Effector memory CD4-positive, alpha-beta T cell (primary cell): ENCODE measurements at regions not wholly inside any gene's neighbourhood (a gene's known extent, or its start where the extent isn't known, plus 50 kb on each side); places are given as distances from the start of the nearest gene placed in this dataset.

Experiments used
- DNase-seq, 3 donors: peaks; one replicate each; pipeline ENCODE4 v3.0.0-alpha.2; 2020
- H3K27ac ChIP-seq: 2 replicates; pipeline ENCODE4 v1.7.0; 2013; ENCODE audit warnings: mild to moderate bottlenecking, low read length, moderate library complexity; ENCODE audit not compliant: insufficient read depth, poor library complexity, severe bottlenecking
- H3K27me3 ChIP-seq: replicated peaks from 2 replicates; pipeline ENCODE4 v1.7.0; 2013; ENCODE audit warnings: mild to moderate bottlenecking, low read length; ENCODE audit not compliant: insufficient read depth, control insufficient read depth, poor library complexity, severe bottlenecking
- H3K36me3 ChIP-seq: 2 replicates; pipeline ENCODE4 v1.7.0; 2013; ENCODE audit warnings: mild to moderate bottlenecking, low read length, moderate library complexity; ENCODE audit not compliant: control insufficient read depth, insufficient read depth
- H3K4me1 ChIP-seq: 2 replicates; pipeline ENCODE4 v1.7.0; 2013; ENCODE audit warnings: low read length, mild to moderate bottlenecking; ENCODE audit not compliant: control insufficient read depth, insufficient read depth, poor library complexity, severe bottlenecking
- H3K4me3 ChIP-seq: 2 replicates; pipeline ENCODE4 v1.7.0; 2013; ENCODE audit warnings: low read length, low read depth, mild to moderate bottlenecking; ENCODE audit not compliant: insufficient read depth, poor library complexity, severe bottlenecking
- H3K9me3 ChIP-seq: 2 replicates; pipeline ENCODE4 v1.7.0; 2013; ENCODE audit warnings: mild to moderate bottlenecking, low read length, moderate library complexity; ENCODE audit not compliant: control insufficient read depth

DNA sequence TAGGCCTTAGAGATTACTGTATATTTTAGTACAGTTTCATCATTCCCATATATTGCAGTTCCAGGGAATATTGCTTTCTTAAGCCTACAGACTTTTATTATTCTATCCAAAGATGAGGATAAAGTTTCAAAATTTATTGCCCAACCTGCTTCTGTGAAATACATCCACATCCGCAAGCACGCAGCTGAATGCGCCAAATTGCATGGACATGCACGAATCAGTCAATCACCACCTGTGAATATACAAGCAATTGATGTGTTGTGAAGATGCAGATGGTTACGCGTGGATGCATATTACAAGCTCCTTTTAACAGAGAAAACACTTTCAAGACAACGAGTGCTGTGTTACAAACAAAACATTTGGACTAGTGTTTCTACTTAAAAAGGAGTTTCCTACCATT, 577.8 kb upstream of the PLXNA2 start:
- H3K4me3 ChIP-seq: no peak overlapping the region
- H3K4me1 ChIP-seq: no peaks in the 10 kb centered on the region
- DNase-seq: no peak
- H3K9me3 ChIP-seq: no peaks in the 10 kb centered on the region
- H3K27ac ChIP-seq: no peak overlapping the region
- no peaks in the 10 kb centered on the region for H3K36me3 ChIP-seq
- no peaks in the 10 kb centered on the region for H3K27me3 ChIP-seq

DNA sequence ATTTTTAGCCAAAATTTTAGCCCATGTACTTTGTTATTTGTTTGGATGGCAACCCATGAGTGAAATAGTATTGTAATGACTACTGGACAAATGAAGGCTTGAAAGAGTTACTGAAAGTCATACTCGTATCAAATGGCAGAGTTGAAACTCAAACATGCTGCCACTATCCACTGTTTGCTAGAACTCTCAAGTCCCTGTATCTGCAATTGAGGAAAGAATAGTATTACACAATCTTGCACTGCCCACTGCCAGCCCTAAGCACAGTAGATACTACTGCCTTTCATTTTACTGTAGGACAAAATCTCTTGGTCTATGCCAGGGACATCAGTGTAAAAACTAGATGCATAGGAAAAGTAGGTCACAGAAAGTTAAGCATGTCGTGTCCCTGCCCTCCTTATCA, 581.1 kb upstream of the PLXNA2 start:
- H3K9me3 ChIP-seq: no peaks in the 10 kb centered on the region
- H3K27ac ChIP-seq: no peak overlapping the region
- H3K4me3 ChIP-seq: no peak overlapping the region
- no peak for DNase-seq
- no peaks in the 10 kb centered on the region for H3K27me3 ChIP-seq
- no peaks in the 10 kb centered on the region for H3K4me1 ChIP-seq
- H3K36me3 ChIP-seq: no peaks in the 10 kb centered on the region

DNA sequence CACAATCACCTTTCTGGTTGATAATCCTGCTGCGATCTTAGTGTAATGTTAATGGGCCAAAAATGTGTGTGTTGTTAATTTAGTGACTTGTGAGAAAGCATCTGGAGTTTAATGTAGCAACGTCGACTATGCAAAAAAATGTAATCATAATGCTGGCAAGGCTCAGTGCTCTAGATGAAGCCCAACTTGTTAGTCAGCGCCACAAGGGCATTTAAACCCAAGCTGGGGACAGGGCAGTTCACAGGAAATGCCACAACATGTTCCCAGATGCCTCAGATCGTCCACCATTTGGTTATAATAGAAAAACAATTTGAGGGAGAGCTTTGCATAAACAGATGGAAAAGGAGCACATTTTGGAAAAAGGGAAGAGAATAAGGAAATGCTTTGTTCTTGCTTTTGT, 585.4 kb upstream of the PLXNA2 start:
- Histone ChIP-seq H3K36me3 (no peaks in the 10 kb centered on the region), H3K4me3 (no peak overlapping the region), H3K27me3 (no peaks in the 10 kb centered on the region), H3K4me1 (no peaks in the 10 kb centered on the region), H3K27ac (no peak overlapping the region), H3K9me3 (no peaks in the 10 kb centered on the region)
- no peak for DNase-seq

DNA sequence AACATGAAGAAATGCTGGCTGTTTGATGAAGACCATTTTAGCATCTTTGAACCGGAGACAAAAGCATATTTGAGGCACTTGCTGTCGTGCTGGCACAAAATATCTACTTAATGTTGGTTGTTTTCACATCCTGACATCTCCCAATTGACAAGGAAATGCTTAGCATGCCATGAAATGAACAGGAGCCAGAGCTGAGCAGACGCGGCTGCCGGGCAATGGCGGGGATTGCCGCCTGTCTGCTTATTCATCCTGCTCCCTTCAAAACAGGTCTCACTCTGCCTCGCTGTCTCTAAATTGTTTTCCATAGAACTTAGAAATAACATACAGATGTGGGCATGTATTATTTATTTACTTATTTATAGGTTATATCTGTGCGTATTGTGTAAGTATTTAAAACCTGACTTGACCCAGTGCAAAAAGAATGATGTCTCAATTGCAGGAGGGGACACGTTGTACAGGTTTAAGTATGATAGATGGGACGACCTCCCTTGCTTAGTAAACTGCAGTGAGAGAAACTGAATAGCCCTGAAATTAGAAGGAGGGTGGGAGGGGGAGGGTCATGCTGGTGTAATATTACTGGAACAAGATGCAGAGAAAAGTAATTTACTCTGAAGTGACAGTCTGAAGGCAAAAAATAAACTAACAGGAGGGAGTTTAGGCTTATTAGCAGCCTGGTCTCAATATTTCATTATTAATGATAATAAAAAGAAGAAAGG, 590.4 kb upstream of the PLXNA2 start:
- no peak for DNase-seq
- Histone ChIP-seq H3K27me3 (no peaks in the 10 kb centered on the region), H3K27ac (no peak overlapping the region), H3K4me3 (no peak overlapping the region), H3K4me1 (no peaks in the 10 kb centered on the region), H3K36me3 (no peaks in the 10 kb centered on the region), H3K9me3 (no peaks in the 10 kb centered on the region)

DNA sequence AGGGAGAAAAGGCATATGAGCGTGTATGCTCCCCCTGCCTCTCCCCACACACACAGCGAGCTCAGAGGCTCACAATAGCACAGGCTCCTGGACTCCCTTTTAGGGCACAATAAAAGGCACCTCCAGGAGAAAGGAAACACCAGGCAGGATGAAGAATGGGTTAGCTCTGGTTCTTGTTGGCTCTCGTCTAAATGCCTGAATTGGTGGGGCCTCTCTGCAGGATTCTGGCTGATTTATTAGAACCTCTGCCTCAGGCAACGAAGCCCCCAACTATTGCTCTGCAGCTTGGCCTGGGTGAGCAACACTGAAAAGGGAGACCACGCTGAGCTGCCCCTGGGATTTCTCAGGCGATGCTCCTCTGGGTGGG, 590.9 kb upstream of the PLXNA2 start:
- Histone ChIP-seq H3K9me3 (no peaks in the 10 kb centered on the region), H3K27ac (no peak overlapping the region), H3K36me3 (no peaks in the 10 kb centered on the region), H3K27me3 (no peaks in the 10 kb centered on the region), H3K4me3 (no peak overlapping the region), H3K4me1 (no peaks in the 10 kb centered on the region)
- no peak for DNase-seq

DNA sequence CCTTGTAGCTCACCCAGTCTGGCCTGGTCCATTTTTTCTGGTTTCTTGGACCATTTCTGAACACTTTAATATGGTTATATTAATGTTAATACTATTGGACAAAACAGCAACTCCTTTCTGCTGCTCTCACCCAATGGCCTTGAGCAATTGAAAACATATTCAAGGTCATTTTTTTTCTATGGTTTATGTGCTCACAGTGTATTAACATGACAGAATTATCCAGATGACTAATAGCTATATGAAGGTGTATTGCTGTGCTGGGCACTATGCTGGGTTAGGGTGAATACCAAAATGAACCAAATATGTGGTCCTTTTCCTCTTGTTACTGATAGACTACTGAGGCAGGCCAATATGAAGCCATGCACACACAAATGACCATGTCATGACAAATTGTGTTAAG, 591.6 kb upstream of the PLXNA2 start:
- no peaks in the 10 kb centered on the region for H3K4me1 ChIP-seq
- no peaks in the 10 kb centered on the region for H3K36me3 ChIP-seq
- no peak overlapping the region for H3K4me3 ChIP-seq
- no peaks in the 10 kb centered on the region for H3K9me3 ChIP-seq
- DNase-seq: no peak
- no peaks in the 10 kb centered on the region for H3K27me3 ChIP-seq
- no peak overlapping the region for H3K27ac ChIP-seq

GRCh38 chr1:208837242-208837641, 593.1 kb upstream of the PLXNA2 start:
- Histone ChIP-seq H3K36me3 (no peaks in the 10 kb centered on the region), H3K4me1 (no peaks in the 10 kb centered on the region), H3K4me3 (no peak overlapping the region), H3K27ac (no peak overlapping the region), H3K27me3 (no peaks in the 10 kb centered on the region), H3K9me3 (no peaks in the 10 kb centered on the region)
- no peak for DNase-seq

DNA sequence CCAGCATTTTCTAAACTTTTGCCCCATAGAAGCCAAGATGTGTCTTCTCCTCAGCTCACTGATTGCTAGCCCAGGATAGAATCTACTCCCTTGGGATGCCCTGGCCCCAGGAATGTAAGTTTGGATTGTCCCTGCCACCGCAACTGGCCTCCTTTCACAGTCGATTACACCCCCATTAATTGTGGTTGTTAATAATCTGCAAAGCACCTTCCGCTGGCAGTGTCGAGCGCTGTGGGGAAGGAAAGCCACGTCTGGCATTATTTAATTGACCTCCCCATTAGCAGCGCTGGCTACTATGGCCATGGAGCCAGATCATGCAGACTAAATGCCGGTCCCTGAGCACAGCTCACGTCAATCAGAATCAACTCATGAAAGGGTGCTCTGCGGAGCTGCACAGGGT, 597.3 kb upstream of the PLXNA2 start:
- H3K4me1 ChIP-seq: no peaks in the 10 kb centered on the region

DNA sequence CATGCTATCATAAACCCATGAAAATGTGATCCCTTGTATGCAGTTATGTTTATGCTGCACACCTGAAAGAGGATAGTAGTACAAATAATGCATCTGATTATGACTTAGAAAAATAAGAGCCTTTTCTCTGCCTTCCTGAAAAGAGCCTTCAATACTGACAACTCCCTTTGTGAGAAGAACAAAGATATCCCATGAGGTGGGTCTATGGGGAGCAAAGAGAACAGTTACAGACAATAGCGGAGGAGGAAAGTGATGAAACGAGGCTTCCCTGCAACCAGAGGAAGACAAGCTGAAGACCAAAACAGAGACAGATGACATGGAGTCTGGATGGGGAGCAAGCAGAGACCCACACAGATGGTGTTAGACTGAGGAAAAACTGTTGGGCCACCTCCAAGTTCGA, 598.3 kb upstream of the PLXNA2 start:
- no peak overlapping the region for H3K4me3 ChIP-seq
- H3K9me3 ChIP-seq: no peaks in the 10 kb centered on the region
- H3K27me3 ChIP-seq: no peaks in the 10 kb centered on the region
- no peak for DNase-seq
- no peaks in the 10 kb centered on the region for H3K4me1 ChIP-seq
- no peak overlapping the region for H3K27ac ChIP-seq
- H3K36me3 ChIP-seq: no peaks in the 10 kb centered on the region

More for the DNA sequence above, 597.3 kb upstream of the PLXNA2 start:
- H3K9me3 ChIP-seq: no peaks in the 10 kb centered on the region
- no peaks in the 10 kb centered on the region for H3K27me3 ChIP-seq
- no peaks in the 10 kb centered on the region for H3K36me3 ChIP-seq
- no peak overlapping the region for H3K27ac ChIP-seq
- H3K4me3 ChIP-seq: no peak overlapping the region
- no peak for DNase-seq

DNA sequence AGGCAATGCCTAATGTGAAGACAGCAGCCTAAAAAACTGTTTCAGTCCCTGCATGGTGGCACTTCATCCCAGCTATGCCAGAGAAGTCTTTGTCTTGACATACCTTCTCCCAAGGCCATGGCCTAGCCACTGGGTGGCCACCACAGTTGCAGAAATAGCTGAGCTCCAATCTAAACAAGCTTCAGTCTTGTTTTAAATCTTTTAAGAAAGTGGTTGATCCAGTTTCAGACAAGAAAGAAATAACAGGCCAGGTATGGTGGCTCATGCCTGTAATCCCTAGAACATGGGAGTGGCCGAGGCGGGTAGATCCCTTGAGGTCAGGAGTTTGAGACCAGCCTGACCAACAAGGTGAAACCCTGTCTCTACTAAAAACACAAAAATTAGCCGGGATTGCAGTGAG, 600.0 kb upstream of the PLXNA2 start:
- Histone ChIP-seq H3K4me3 (no peak overlapping the region), H3K27me3 (no peaks in the 10 kb centered on the region), H3K27ac (no peak overlapping the region), H3K9me3 (no peaks in the 10 kb centered on the region), H3K4me1 (no peaks in the 10 kb centered on the region), H3K36me3 (no peaks in the 10 kb centered on the region)
- DNase-seq: no peak
